ENCODE measurements at regions not wholly inside any gene's neighbourhood (a gene's known extent, or its start where the extent isn't known, plus 50 kb on each side); places are given as distances from the start of the nearest gene placed in this dataset.

DNA sequence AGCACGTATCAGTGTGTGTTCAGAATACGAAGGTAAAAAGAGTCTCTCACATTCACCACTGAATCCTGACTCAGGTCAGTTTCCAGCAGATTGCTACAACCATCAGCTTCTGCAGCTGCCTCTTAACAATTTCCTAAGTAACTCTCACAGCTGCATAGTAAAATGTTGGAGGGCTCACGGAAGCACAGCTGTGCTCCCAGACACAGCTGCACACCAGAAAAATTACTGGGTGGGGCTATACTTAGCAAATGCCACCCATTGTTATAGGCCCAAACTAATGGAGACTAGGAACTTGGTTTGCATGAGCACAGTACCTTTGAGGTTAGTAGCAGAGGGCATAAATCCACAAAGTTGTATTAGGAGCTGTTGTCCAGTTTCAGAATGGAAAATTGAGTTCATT is 153.9 kb upstream of the ERBB4 start:
- TF ChIP-seq, protein P1, sequence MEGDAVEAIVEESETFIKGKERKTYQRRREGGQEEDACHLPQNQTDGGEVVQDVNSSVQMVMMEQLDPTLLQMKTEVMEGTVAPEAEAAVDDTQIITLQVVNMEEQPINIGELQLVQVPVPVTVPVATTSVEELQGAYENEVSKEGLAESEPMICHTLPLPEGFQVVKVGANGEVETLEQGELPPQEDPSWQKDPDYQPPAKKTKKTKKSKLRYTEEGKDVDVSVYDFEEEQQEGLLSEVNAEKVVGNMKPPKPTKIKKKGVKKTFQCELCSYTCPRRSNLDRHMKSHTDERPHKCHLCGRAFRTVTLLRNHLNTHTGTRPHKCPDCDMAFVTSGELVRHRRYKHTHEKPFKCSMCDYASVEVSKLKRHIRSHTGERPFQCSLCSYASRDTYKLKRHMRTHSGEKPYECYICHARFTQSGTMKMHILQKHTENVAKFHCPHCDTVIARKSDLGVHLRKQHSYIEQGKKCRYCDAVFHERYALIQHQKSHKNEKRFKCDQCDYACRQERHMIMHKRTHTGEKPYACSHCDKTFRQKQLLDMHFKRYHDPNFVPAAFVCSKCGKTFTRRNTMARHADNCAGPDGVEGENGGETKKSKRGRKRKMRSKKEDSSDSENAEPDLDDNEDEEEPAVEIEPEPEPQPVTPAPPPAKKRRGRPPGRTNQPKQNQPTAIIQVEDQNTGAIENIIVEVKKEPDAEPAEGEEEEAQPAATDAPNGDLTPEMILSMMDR (conservative IDR thresholded peaks at IDR 0.05; ENCODE audit: low read depth, low read length): no peak
- TF ChIP-seq EZH2phosphoT487 (IDR thresholded peaks at IDR 0.05; ENCODE audit: borderline replicate concordance, low read length) (no peak), EZH2 (IDR thresholded peaks at IDR 0.05; ENCODE audit: low read length, unreplicated experiment) (no peak)

Measured in PC-3 (cell line).